GM23338 (cell line): ENCODE measurements at regions not wholly inside any gene's neighbourhood (a gene's known extent, or its start where the extent isn't known, plus 50 kb on each side); places are given as distances from the start of the nearest gene placed in this dataset.

Source experiments
- CTCF ChIP-seq, 2 experiments: fragments of 200-600 bp in 1 of 2; sonication (generic) in 1 of 2; conservative IDR thresholded peaks; 2 replicates each; pipeline versions ENCODE4 v1.5.1 to v1.6.1; 2016 to 2017; ENCODE audit warnings: antibody characterized with exemption in 2 of 2, low read depth in 2 of 2, mild to moderate bottlenecking in 2 of 2, moderate library complexity in 1 of 2
- EZH2 ChIP-seq: fragments of 200-600 bp; sonication (generic); IDR thresholded peaks from one replicate; pipeline ENCODE4 v1.8.0; 2017; ENCODE audit warnings: antibody characterized with exemption, mild to moderate bottlenecking, low read depth; ENCODE audit not compliant: unreplicated experiment

DNA sequence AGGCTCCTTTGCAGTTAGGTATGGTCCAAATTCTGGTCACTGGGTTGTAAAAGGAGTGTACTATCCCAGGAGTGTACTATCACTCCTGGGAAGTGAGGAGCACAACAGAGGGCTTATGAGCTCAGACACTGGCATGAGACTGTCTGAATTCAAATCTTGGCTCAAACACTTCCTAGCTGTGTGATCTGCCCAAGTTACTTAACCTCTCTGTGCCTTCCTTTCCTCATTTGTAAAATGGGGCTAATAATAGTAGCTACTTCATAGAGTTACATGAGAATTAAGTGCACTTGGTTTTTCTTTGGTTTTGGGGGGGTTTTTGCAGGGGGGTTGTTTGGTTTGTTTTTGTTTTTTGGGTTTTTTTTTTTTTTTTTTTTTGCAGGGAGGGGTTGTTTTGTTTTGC lies 152.0 kb downstream of the BCOR start:
- TF ChIP-seq EZH2 (no peak), CTCF (conservative IDR thresholded peaks at IDR 0.05; ENCODE audit: low read depth in 2 of 2) (no peak)
